Activated CD4-positive, alpha-beta T cell treated with anti-CD3 and anti-CD28 coated beads, Interleukin-2, amount 50 U/mL, for 16 hours (primary cell): ENCODE measurements at regions not wholly inside any gene's neighbourhood (a gene's known extent, or its start where the extent isn't known, plus 50 kb on each side); places are given as distances from the start of the nearest gene placed in this dataset.

ENCODE experiments used
- DNase-seq: peaks from one replicate; pipeline ENCODE4 v3.0.0-alpha.2; 2020

- DNase-seq = no peak
Observed at GRCh38 chr4:10201381-10202223, 85.0 kb upstream of the WDR1 start.

GRCh38 chr4:10200869-10201268 lies 84.3 kb upstream of the WDR1 start:
- DNase-seq = no peak

- no peak for DNase-seq
Observed at GRCh38 chr4:10198365-10198764, 81.8 kb upstream of the WDR1 start.

GRCh38 chr4:10197952-10198351 lies 81.4 kb upstream of the WDR1 start:
- DNase-seq = no peak

GRCh38 chr4:10196191-10196590 lies 79.6 kb upstream of the WDR1 start:
- no peak for DNase-seq

- DNase-seq = no peak
Observed at GRCh38 chr4:10192331-10192730, 75.7 kb upstream of the WDR1 start.

GRCh38 chr4:10188400-10189004 lies 71.9 kb upstream of the WDR1 start:
- no peak for DNase-seq

- no peak for DNase-seq
Observed at GRCh38 chr4:10186228-10187214, 69.9 kb upstream of the WDR1 start.

GRCh38 chr4:10185518-10186227 lies 69.1 kb upstream of the WDR1 start:
- DNase-seq = no peak

GRCh38 chr4:10184501-10184938 lies 67.9 kb upstream of the WDR1 start:
- no peak for DNase-seq

GRCh38 chr4:10184041-10184440 lies 67.4 kb upstream of the WDR1 start:
- no peak for DNase-seq

GRCh38 chr4:10183462-10183861 lies 66.9 kb upstream of the WDR1 start:
- DNase-seq = peak; percentile 47

GRCh38 chr4:10182446-10183424 lies 66.1 kb upstream of the WDR1 start:
- peak; percentile 59 for DNase-seq

- no peak for DNase-seq
Observed at GRCh38 chr4:10181745-10182445, 65.3 kb upstream of the WDR1 start.

- DNase-seq = peak; percentile 82
Observed at GRCh38 chr4:10180927-10181744, 64.5 kb upstream of the WDR1 start.

GRCh38 chr4:10180603-10180926 lies 64.0 kb upstream of the WDR1 start:
- DNase-seq = no peak

- DNase-seq = no peak
Observed at GRCh38 chr4:10179957-10180602, 63.5 kb upstream of the WDR1 start.

GRCh38 chr4:10178763-10179162 lies 62.2 kb upstream of the WDR1 start:
- DNase-seq = no peak

- no peak for DNase-seq
Observed at GRCh38 chr4:10175626-10176025, 59.0 kb upstream of the WDR1 start.
